Osteocyte (in vitro differentiated cells): ENCODE measurements at regions not wholly inside any gene's neighbourhood (a gene's known extent, or its start where the extent isn't known, plus 50 kb on each side); places are given as distances from the start of the nearest gene placed in this dataset.

Experiments used
- DNase-seq: peaks from one replicate; pipeline ENCODE4 v3.0.0; 2021; ENCODE audit warnings: mixed read lengths; ENCODE audit not compliant: unreplicated experiment; ENCODE audit errors: extremely low spot score
- H3K27ac Mint-ChIP-seq: one replicate; pipeline ENCODE4 v1.8.0; 2021; ENCODE audit warnings: mild to moderate bottlenecking, mixed read lengths; ENCODE audit not compliant: unreplicated experiment
- H3K27me3 Mint-ChIP-seq: one replicate; pipeline ENCODE4 v1.8.0; 2021; ENCODE audit warnings: mixed read lengths; ENCODE audit not compliant: unreplicated experiment
- H3K36me3 Mint-ChIP-seq: one replicate; pipeline ENCODE4 v1.8.0; 2021; ENCODE audit warnings: mixed read lengths; ENCODE audit not compliant: unreplicated experiment
- H3K4me1 Mint-ChIP-seq: one replicate; pipeline ENCODE4 v1.8.0; 2021; ENCODE audit warnings: mixed read lengths; ENCODE audit not compliant: unreplicated experiment
- H3K4me3 Mint-ChIP-seq: one replicate; pipeline ENCODE4 v1.8.0; 2021; ENCODE audit warnings: mild to moderate bottlenecking, moderate library complexity, mixed read lengths; ENCODE audit not compliant: unreplicated experiment
- H3K9me3 Mint-ChIP-seq: one replicate; pipeline ENCODE4 v1.8.0; 2021; ENCODE audit warnings: mixed read lengths; ENCODE audit not compliant: unreplicated experiment
- TF ChIP-seq, protein P1 (sequence below): fragments of 200-600 bp; sonication (generic); IDR thresholded peaks from 2 replicates; pipeline ENCODE4 v1.5.0; 2021; ENCODE audit warnings: antibody characterized with exemption, mild to moderate bottlenecking, moderate library complexity

DNA sequence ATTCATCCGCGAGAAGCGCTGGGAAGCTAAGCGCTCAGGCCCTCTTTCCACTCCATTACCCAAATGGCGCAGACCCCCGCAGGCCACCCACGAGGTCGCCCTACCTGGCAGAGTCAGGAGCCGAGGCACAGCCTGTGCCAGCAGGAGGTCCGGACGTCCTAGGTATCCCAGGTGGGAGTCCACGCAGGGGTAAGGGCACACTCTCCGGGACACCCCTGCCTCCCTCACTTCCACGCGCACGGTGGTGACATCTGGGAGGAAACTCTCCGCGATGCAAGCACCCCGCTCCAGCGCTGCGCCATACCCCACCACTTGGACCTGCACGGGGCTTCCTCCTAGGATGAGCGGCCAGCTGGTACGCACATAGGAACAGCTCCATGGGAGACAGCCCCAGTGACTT lies 95.1 kb upstream of the ARHGEF7 start:
- Mint-ChIP-seq H3K27me3 (no peaks in the 10 kb centered on the region), H3K4me1 (no peaks in the 10 kb centered on the region), H3K4me3 (no peak overlapping the region), H3K9me3 (peaks cover 14% of the 10 kb centered on the region), H3K27ac (no peak overlapping the region), H3K36me3 (peaks cover 4% of the 10 kb centered on the region)
- TF ChIP-seq, protein P1, sequence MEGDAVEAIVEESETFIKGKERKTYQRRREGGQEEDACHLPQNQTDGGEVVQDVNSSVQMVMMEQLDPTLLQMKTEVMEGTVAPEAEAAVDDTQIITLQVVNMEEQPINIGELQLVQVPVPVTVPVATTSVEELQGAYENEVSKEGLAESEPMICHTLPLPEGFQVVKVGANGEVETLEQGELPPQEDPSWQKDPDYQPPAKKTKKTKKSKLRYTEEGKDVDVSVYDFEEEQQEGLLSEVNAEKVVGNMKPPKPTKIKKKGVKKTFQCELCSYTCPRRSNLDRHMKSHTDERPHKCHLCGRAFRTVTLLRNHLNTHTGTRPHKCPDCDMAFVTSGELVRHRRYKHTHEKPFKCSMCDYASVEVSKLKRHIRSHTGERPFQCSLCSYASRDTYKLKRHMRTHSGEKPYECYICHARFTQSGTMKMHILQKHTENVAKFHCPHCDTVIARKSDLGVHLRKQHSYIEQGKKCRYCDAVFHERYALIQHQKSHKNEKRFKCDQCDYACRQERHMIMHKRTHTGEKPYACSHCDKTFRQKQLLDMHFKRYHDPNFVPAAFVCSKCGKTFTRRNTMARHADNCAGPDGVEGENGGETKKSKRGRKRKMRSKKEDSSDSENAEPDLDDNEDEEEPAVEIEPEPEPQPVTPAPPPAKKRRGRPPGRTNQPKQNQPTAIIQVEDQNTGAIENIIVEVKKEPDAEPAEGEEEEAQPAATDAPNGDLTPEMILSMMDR = no peak
- DNase-seq = no peak

DNA sequence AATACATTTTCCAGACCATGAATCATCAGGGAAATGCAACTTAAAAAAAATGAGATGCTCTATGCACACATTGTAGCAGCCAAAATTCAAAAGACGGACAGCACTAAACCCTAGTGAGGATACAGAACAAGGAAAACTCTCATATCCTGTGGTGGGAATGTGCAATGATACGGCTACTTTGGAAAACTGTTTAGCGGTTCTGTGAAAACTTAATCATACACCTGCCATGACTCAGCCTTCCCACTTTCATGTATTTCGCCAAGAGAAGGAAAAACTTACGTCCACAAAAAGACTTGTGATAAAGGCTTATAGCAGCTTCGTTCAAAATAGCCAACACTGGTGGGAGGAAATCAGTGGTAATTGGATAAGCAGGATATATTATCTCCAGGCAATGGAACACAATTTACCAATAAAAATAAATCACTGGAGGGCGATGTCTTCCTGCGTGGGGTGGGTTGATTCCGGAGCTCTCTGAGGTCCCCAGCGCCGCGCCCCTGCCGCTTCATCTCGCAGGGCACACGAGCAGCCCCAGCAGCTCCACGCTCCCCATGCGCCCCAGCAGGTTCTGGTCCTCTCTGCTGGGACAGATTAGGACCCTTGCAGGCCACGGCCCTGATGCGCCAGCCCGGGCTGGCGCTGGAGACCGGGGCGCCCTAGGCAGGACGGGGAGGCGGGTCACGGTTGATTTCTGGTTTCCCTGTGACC lies 97.2 kb upstream of the ARHGEF7 start:
- DNase-seq = no peak
- Mint-ChIP-seq H3K27me3 (no peaks in the 10 kb centered on the region), H3K36me3 (peaks cover 4% of the 10 kb centered on the region), H3K9me3 (peaks cover 14% of the 10 kb centered on the region), H3K4me1 (peaks cover 12% of the 10 kb centered on the region), H3K27ac (no peak overlapping the region), H3K4me3 (no peak overlapping the region)
- TF ChIP-seq, protein P1 = no peak

DNA sequence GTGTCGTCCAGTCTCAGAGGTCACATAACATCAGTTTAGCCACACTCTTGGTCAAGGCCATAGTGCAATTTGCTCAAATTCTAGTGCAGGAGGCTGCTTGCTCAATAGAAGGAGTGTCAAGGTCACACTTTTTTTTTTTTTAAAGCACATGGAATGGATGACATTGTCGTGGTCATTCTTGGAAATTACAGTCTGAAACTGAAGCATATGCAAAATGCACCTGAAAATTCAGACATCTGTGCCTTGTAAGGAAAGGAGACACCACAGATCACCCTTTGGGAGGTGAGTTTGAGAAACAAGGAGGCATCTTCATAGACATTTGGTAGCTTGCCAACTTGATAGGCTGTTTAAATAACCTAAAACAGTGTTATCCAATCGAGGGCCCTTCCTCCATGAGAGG lies 98.3 kb upstream of the ANKRD10 start:
- Mint-ChIP-seq H3K4me3 (no peak overlapping the region), H3K9me3 (peaks cover 5% of the 10 kb centered on the region), H3K4me1 (peaks cover 12% of the 10 kb centered on the region), H3K36me3 (no peaks in the 10 kb centered on the region), H3K27me3 (peaks cover 2% of the 10 kb centered on the region), H3K27ac (no peak overlapping the region)
- no peak for DNase-seq
- TF ChIP-seq, protein P1 = no peak

DNA sequence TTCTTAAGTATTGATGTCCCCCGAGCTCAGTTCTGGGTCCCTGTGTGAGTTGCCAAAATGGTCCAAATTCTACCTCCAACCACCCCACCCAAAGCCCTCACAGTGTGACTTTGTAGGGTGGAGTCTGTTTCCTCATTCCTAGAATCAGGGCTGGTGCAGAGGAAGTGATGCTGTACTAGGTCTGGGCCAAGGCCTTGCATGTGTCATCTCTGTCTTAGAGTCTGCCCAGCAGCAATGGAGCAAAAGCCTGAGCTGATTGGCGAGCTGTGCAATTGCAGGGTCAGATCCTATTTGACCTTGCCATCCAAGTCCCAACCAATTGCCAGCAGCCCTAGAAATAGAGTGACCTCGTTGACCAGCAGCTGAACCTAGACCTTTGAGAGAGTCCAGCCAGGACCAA lies 97.0 kb upstream of the ANKRD10 start:
- H3K36me3 Mint-ChIP-seq = no peaks in the 10 kb centered on the region
- H3K27me3 Mint-ChIP-seq = peaks cover 2% of the 10 kb centered on the region
- peaks cover 8% of the 10 kb centered on the region for H3K9me3 Mint-ChIP-seq
- TF ChIP-seq, protein P1 = no peak
- H3K4me3 Mint-ChIP-seq = no peak overlapping the region
- no peak overlapping the region for H3K27ac Mint-ChIP-seq
- H3K4me1 Mint-ChIP-seq = peaks cover 22% of the 10 kb centered on the region
- no peak for DNase-seq

DNA sequence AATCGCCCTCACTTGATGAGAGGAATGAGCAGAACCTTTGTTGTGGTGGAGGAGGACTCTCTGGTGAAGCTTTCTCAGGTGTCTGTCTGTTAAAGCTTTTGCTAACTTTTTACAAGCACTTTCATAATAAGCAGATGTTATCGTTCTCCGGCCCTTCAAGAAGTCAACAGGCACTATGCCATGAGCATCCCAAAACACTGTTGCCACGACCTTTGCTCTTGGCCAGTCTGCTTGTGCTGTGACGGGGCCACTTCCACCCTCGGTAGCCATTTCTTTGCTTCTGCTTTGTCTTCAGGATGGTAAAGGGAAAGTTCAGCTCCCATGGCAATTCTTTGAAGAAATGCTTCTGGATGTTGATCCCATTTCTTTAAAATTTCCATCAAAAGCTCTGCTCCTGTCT lies 93.5 kb upstream of the ANKRD10 start:
- Mint-ChIP-seq H3K4me1 (peaks cover 33% of the 10 kb centered on the region), H3K4me3 (no peak overlapping the region), H3K27me3 (peaks cover 2% of the 10 kb centered on the region), H3K27ac (peak overlapping the region; percentile 98), H3K9me3 (peaks cover 8% of the 10 kb centered on the region), H3K36me3 (no peaks in the 10 kb centered on the region)
- TF ChIP-seq, protein P1 = no peak
- no peak for DNase-seq
